NOMO-1 treated with dmso at 0.1 percent for 144 hours (cell line): ENCODE measurements at regions not wholly inside any gene's neighbourhood (a gene's known extent, or its start where the extent isn't known, plus 50 kb on each side); places are given as distances from the start of the nearest gene placed in this dataset.

Source experiments
- DNase-seq: peaks from one replicate; lab custom pipeline; 2025; ENCODE audit not compliant: unreplicated experiment; lab: John Stamatoyannopoulos, UW

DNA sequence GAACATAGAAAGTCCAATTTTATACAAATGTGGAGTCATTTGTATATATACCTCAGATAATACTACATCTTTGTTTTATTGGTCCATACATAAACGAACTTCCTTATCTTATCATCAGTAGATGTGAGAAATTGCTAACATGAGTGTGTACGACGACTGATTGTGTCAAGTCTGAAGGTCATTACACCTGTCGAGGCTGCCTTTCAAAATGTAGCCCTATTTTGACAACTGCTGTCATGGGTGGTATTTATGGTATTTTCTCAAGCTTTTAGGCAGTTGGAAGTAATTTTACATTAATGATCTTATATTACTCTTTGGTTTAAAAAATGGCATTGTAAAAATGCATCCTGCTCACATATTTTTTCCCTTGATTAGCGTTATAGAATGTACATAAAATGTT lies 183.7 kb upstream of the DNAJC19 start:
- DNase-seq: no peak

DNA sequence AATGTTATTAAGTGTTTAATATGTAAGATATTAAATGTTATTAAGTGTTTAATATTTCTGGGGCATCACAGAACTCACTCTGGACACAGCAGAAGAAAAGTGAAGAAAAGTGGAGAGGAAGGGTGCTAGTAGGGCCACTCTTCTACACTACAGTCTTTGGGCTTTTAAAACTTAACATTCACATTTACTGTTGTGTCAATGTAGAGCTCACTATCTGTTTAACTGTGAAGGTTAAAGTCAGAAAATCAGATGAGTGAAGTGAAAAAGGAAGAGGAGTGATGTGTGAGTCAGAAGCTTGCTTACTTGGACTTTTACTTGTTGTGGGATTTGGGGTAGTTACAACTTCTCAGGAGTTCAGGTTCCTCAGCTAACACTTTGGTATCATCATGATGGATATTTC lies 145.3 kb upstream of the DNAJC19 start:
- DNase-seq: no peak

DNA sequence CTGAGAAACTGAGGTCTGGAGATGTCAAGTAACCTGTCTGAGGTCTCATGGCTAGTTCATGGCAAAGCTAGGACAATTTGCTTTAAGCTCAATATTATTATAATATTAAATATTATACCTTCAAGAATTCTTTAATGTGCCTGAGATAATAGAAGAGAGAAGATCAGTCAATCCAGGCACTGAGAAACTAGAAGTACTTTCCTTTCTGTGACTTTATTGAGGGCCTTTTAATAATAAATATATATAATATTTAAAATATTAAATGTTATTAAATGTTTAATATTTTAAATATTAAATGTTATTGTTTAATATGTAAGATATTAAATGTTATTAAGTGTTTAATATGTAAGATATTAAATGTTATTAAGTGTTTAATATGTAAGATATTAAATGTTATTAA lies 144.3 kb upstream of the DNAJC19 start:
- no peak for DNase-seq

DNA sequence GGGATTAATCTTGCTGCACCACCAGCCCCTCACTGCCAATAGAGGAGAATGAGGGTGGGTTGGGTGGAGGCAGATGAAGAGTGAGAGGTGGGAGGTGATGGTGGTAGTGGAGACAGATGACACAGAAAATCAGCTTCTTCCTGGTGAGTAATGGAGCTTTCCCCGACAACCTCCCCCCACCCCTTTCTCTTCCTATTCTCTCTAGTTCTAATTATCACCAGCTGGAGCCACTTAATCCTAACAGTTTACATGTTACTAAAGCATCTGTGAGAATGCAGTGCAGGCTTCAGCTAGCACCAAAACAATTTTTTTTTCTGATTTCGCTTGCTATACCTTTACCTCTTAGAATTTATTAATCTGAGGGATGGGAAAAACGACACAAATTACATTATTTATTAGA lies 116.1 kb upstream of the DNAJC19 start:
- no peak for DNase-seq

GRCh38 chr3:181103605-181104004 lies 114.1 kb upstream of the DNAJC19 start:
- no peak for DNase-seq

- DNase-seq: no peak
Measured at GRCh38 chr3:181086011-181086410, 96.5 kb upstream of the DNAJC19 start.

DNA sequence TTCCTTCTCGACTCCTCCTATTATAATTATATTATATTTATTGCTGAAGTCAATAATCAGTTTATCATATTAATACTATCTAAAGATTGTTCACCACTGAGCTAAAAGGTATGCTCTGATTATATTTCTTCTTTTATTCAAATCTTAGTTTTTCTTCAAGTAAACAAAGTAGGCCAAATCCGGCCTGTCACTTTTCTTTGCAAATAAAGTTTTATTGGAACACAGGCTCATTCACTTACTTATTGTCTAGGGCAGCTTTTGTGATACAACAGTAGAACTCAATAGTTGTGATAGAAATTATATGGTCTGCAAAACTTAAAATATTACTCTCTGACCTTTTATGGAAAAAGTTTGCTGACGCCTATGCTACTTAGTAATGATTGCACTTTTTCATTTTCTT lies 92.4 kb upstream of the DNAJC19 start:
- DNase-seq: no peak

DNA sequence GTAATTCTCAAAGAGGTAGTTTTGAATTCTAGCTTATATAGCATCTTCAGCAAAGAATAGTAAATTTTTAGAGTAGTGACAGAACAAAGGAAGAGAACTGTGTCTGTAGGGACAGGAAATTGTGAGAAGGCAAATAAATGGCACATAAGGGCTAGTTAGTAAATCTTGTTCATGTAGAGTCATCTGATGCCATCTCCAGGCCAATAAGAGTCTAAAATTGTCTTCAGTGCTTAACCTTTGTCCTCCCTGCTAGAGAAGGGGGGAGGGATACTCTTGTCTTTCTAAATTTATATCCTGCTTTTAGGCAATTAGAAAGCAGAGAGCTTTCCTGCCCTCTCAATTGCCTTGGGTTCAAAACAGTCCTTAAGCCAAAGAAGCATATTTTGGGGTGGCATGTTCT lies 87.0 kb upstream of the DNAJC19 start:
- DNase-seq: no peak

GRCh38 chr3:181075098-181075497 lies 85.6 kb upstream of the DNAJC19 start:
- no peak for DNase-seq

DNA sequence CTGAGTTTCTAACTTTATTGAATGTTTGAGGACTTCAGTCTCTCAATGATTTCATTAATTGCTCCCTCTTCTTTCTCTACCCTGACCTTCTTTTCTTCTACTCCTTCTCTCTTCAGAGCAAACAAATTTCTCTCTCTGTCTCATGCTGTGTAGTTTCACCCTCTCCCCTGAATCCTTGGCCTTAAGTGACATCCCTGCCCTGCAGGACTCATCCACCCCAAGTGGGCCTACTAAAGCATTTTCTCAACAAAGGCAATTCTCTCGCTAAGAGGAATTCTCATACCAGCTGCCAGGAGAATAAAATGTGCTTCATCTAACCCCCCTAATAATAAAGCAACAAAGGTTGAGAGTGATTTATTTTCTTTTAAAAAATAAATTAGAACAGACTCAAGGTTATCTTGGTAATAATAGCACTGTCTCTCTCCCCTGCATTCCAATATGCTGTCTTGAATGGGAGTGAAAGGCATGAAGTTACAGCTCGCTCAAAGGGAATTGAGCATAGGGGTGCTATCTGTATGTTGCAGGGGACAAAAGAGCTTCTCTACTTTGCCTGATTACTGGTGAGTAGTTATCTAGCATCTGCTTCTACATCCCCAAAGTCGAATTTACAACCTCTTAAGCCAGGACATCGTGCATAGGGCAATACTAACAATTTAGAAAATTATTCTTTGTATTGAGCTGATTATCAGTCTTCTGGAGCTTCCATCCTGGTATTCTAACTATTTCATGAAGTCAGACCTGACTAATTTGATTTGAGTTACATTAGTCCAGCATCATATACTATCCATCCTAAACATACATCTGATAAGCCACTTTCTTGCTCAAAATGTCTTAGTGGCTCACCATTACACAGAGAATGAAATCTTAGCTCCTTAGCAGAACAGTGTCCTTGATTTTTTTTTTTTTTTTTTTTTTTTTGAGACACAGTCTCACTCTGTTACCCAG lies 76.9 kb upstream of the DNAJC19 start:
- no peak for DNase-seq

DNA sequence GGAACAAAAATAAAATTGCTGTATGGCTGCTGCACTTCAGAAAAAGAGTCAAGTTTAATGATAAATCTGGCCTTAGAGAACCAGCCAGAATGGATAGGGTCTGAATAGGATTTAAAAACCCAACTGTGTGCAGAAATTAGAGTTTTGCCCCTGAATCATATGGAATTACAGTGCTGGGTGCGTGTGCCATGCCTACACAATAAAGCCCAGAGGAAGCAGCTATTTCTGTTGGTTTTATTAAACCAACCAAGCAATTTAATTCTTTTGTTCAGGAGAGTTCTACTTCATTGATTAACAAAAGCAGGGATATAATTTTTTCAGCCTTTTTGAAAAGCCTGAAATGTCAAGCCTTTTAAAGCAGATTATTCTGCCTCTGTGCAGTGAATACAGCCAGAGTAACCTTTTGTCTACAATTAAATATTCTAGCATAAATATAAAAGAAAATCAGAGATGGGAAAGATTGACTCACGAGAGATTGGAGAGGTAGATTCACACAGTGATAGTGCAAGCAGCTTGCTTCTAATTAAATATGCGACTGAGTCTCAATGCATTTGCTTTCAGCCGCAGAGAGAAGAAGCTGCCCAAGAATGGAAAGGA lies 66.7 kb upstream of the DNAJC19 start:
- DNase-seq: no peak

GRCh38 chr3:181054538-181054937 lies 65.0 kb upstream of the DNAJC19 start:
- DNase-seq: no peak

DNA sequence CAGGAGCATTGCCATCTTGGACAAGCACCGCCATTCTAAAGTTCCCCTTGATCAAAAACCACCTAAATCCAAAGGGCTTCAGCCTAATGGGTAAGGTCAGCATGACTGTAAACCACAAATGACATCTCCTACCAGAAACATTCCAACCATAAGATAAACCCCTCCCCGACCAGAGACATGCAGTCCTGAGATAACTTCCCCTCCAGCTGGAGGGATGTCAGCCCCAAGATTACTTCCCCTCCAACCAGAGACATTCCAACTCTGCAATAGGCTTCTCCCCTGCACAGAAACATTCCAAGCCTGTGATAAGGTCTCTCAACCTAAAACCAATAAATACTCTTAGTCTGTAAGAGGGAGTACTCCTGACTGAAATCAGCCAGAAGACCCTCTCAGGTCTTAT lies 62.7 kb upstream of the DNAJC19 start:
- DNase-seq: no peak

- DNase-seq: no peak
Measured at GRCh38 chr3:181050738-181051137, 61.2 kb upstream of the DNAJC19 start.

GRCh38 chr3:181040030-181040429 lies 50.5 kb upstream of the DNAJC19 start:
- DNase-seq: no peak
